Glomerular visceral epithelial cell (primary cell): ENCODE measurements at regions not wholly inside any gene's neighbourhood (a gene's known extent, or its start where the extent isn't known, plus 50 kb on each side); places are given as distances from the start of the nearest gene placed in this dataset.
"Not testable (repeated sequence)": the region's sequence is repeated elsewhere in the genome, so short reads cannot be mapped to it uniquely, and the experiment has no call there.

Experiments
- DNase-seq: peaks from one replicate; pipeline ENCODE4 v3.0.0-alpha.2; 2016; ENCODE audit errors: extremely low spot score

GRCh38 chrX:13955975-13956374 lies 73.7 kb downstream of the GEMIN8 start:
- DNase-seq, result no peak

DNA sequence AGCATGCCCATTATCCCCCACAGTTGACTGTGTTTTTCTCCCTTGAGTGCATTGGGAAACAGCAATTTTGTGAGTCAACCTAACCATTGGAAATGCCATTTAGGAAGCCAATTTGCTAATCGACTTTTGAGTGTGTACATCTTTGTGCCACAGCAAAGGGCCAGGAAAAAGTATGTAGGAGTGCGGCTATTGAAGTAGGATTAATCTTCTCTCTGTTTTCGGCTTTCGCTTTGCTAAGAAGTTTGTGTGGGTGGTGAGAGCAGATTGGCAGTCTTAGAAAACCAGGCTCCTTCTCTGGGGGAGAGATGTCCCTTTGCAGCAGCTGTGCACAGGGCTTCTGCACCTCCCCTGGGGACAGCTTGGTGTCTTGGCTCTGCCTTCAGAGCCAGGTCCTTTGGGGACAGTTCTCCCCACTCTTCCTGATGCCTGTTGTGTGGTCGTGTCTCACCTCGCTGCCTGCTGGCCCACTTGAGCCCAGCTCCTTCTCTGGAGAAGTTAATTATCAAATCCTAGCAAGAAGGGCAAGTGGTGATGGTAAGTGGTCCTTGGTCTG lies 74.5 kb downstream of the GEMIN8 start:
- DNase-seq, result no peak

DNA sequence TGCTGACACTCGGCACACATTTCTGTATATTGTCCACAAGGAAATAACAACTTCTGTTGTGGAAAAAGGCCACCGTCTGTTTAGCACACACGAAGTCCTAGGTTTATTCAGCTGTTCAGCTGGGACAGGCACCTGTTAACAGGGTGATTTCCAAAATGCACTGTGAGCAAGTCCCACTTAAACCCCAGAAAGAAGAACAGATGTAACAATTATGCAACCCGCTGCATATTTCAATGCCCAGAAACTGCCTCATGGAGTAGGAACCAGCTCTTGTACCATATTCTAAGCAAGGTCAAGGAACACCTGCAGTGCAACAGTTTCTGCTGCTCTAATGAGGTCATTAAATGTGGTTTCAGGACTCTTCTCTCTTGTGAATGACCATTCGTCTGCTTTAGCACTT lies 77.1 kb downstream of the GEMIN8 start:
- DNase-seq, result no peak

DNA sequence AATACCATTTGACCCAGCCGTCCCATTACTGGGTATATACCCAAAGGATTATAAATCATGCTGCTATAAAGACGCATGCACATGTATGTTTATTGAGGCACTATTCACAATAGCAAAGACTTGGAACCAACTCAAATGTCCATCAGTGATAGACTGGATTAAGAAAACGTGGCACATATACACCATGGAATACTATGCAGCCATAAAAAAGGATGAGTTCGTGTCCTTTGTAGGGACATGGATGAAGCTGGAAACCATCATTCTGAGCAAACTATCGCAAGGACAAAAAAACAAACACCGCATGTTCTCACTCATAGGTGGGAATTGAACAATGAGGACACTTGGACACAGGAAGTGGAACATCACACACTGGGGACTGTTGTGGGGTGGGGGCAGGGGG lies 83.5 kb downstream of the GEMIN8 start:
- DNase-seq, result not testable (repeated sequence)

DNA sequence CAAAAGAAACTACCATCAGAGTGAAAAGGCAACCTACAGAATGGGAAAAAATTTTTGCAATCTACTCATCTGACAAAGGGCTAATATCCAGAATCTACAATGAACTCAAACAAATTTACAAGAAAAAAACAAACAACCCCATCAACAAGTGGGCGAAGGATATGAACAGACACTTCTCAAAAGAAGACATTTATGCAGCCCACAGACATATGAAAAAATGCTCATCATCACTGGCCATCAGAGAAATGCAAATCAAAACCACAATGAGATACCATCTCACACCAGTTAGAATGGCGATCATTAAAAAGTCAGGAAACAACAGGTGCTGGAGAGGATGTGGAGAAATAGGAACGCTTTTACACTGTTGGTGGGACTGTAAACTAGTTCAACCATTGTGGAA lies 83.9 kb downstream of the GEMIN8 start:
- not testable (repeated sequence) for DNase-seq

GRCh38 chrX:13940671-13941070 lies 89.0 kb downstream of the GEMIN8 start:
- no peak for DNase-seq

DNA sequence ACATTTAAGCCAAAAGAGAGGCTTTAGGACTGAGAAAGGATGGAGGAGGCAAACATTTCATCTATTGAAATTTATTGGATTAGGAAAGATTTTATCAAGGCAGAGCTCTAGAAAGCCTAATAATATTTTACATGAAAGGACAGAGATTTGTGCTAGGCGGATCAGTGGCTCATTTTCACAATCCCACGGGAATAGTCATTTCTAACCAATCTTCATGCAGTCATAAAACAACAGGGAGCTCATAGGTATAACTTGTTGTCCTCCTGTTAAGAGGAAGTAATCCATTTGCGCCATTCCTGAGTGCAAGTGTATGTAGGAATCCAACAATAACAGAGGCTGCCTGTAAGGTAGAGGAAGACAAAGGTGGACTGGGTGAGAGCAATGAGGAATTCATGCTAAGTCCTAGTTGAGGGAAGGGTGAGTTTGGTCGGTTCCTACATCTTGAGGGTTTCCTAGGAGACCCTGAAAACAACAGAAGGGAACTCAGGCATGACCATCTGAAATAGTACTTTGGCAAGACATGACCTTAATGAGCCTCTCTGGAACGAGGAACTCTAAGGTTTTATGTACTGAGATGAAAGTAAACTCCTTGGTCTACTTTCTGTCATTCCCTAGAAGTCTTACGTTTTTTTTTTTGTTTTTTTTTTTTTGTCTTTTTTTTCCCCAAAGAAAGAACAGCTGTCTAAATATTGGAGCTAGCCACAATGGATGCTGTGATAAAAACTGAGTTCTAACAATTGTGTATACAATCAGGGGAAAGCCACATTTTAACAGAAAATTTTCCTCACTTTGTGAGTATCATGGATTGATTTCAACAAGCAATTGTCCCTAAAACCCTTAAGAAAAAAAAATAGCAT lies 89.7 kb downstream of the GEMIN8 start:
- DNase-seq, result no peak

DNA sequence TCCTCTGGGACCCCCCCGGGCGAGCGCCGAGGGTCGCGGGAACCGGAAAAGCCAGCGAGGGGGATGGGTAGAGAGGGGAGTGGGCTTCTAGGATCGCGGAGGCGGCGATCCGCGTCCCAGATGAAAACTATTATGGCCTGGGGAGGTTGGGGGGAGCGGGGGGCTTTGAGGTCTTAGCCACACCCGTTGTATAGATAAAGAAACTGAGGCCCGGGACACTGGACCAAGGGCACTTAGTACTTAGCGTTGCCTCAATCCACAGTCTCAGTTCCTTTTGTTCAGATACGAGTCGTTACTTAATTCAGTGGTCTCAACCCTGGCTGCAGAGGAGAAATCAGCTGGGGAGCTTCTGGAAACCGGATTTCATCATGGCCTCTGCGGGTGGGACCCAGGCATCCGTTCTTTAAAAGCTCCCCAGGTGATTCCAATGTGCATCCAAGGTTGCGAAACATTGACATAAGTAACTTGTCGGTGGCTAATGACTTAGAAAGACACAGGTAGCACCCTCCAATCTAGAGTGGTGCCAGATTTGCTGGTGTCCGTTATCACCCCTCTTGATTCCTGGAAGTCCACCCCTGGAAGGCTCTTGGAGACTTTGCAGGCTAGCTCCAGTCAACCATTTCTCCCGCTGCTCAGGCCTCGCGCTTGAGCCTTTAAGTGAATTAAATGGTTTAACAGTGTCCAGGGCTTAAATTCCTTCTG lies 90.7 kb downstream of the GEMIN8 start:
- no peak for DNase-seq

GRCh38 chrX:13938051-13938828 lies 91.5 kb downstream of the GEMIN8 start:
- DNase-seq, result no peak

DNA sequence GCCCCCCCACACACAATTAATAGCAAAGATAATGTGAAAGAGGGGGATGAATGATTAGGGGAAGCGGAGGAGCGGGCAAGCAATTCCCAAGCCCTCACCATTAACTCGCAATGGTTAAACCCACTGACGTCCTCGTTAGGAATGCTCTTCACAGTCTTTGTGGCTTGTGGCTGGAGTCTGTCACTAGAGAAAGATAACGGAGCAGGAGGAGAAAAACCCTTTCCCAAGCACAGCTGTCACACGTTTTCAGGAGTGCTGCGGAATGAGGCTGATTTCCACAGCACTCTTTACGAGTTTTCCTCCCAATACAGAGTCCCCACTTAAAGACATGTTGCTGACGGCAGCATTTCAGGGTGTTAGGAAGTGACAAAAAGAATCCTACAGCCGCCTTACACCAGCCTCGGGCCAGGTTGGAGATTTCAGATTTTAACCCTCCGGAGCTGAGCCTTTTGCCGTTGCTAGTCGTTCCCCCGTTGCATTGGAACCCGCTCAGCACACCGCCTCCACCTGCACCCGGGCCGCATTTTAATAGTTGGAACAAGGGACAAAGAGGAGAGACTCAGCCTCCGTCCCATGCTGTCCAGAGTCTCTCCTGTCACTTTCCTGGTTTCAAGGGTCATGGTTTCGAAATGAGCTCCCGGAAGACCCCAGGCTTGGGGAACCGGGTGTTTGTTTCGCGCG lies 92.2 kb downstream of the GEMIN8 start:
- DNase-seq, result no peak

GRCh38 chrX:13936521-13937225 lies 93.0 kb downstream of the GEMIN8 start:
- no peak for DNase-seq

DNA sequence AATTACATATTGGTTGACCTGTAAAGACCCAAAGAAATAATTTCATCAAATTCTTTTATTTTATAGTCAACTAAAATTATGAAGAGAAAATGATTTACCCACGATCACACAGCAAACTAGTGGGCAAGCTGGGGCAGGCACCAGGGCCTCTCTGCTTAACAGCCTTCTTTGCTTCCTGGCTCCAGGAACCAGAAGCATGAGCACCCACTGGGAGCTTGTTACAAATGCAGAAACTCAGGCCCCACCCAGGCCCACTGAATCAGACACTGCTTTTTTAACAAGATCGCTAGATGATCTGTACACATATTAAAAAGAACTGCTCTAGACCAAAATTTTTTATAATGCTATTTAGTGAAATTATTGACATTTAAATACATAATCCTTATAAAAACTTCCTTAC lies 95.0 kb downstream of the GEMIN8 start:
- no peak for DNase-seq

GRCh38 chrX:13933851-13934250 lies 95.8 kb downstream of the GEMIN8 start:
- DNase-seq, result no peak

DNA sequence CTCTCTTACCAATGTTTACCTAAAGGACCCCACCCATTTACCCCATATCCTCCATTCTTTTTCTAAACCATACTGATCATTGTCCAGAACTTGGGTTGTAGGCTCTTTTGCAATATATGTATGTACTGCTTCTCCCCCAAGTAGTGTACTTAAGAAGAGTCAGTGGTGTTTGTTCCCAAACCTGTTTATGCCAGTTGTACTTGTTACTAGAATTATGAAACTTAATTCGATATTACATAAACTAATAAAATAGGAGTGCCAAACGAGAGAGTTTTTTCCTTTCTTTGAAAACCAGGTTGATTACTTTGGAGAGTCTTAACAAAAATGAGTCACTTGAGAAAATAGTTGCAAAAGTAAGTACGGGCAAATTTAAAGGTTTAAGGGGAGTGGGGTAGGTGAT lies 96.3 kb downstream of the GEMIN8 start:
- no peak for DNase-seq

GRCh38 chrX:13932416-13932815 lies 97.3 kb downstream of the GEMIN8 start:
- no peak for DNase-seq

GRCh38 chrX:13927175-13927574 lies 102.5 kb downstream of the GEMIN8 start:
- no peak for DNase-seq

DNA sequence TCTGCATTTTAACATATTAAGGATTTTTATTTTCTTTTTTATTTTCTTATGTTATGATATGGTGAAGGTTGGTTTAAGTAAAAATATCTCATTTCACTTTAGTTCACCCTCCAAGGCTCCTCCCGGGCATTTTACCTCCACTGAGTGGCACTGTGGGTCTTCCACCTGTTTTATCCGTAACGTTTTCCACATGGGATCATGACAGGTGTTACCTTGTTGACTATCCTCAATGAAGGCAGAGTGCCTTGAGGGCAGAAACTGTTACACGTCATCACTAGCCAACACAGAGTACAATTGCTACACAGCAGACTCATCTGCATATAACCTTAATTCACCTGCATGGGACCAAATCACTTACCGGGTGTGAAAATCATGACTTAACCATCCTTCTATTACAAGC lies 105.8 kb downstream of the GEMIN8 start:
- no peak for DNase-seq

DNA sequence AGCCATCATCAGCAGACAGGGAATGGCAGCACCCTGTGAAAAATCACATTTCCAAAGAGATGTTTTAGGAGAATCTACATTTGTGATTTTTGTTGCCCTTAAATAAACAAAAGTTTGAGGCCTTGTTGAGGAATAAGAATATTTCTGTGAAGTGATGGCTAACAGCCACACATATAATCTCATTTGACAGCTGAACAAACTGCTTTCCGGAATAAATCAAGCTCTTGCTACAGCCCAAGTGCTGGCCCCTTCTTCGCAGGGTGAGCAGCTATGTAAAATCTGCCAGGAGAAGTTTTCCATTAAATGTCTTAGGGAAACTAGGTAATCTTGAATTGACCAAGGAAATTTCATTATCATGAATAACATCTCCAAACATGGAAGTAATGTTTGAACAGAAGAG lies 106.4 kb upstream of the GPM6B start:
- no peak for DNase-seq

- DNase-seq, result no peak
Measured at GRCh38 chrX:13917507-13917906, 100.6 kb upstream of the GPM6B start.

DNA sequence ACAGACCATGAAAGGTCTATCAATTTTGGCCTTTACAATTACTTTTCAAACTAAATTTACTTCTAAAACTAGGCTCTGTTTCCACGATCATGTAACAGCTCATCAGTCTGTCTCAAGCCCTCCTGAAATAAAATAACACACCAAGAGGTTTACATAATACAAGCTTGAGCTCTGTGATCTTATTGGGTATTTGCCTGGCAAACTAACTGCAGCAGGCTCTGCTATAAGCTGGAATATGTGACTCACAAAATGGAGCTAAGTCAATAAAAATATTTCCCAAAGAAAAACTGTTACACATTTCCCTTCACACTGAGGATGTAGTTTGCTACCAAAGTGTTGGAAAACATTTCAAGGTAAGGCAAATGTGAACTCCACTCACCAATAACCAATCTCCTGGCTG lies 94.7 kb upstream of the GPM6B start:
- no peak for DNase-seq

DNA sequence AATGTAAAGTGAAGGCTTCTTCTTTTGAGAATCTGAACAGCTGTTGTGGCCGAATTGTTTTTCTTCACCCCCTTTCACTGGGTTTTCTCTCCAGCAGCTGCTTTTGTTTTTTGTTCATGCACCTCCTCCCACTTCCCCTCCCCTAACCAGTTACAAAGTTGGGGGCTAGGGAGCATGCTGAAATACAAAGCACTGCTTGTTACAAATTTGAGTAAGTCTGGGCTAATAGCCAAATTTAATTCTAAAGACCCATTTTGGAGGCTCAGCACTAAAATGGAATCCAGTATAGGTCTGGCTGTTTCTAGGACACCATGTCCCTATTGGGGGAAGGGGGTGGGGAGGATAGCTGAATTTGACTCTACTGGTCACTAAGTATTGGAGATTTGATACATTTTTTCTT lies 89.2 kb upstream of the GPM6B start:
- DNase-seq, result no peak
